Gastrocnemius medialis (tissue), 4 donors: ENCODE measurements at regions not wholly inside any gene's neighbourhood (a gene's known extent, or its start where the extent isn't known, plus 50 kb on each side); places are given as distances from the start of the nearest gene placed in this dataset.
A peak's percentile ranks its signal among the peaks of the same experiment; 100 is the strongest.

Experiments used
- ATAC-seq, 2 donors: fragments of 150-250 bp; one replicate each; pipeline ENCODE4 v1.9.1; 2016
- DNase-seq, 2 donors: peaks; one replicate each; pipeline ENCODE4 v3.0.0-alpha.2; 2019
- H3K27ac ChIP-seq, 4 donors: fragments of 200-600 bp; sonication (generic); 1 replicate in 1 of 4; 2 replicates in 3 of 4; pipeline ENCODE4 v1.5.1; 2016 to 2018; ENCODE audit warnings: mild to moderate bottlenecking in 2 of 4, moderate library complexity in 1 of 4
- H3K27me3 ChIP-seq, 3 donors: fragments of 200-600 bp; sonication (generic) in 2 of 3; 1 replicate in 1 of 3; 2 replicates in 2 of 3; pipeline versions ENCODE4 v1.5.1 to v1.6.0; 2016 to 2019; ENCODE audit warnings: mild to moderate bottlenecking in 1 of 3, moderate library complexity in 1 of 3
- H3K36me3 ChIP-seq, 2 donors: fragments of 200-600 bp; sonication (generic) in 1 of 2; one replicate each; pipeline ENCODE4 v1.5.1; 2017 to 2018
- H3K4me1 ChIP-seq, 2 donors: fragments of 200-600 bp; sonication (generic) in 1 of 2; one replicate each; pipeline ENCODE4 v1.5.1; 2016 to 2017; ENCODE audit warnings: mild to moderate bottlenecking in 2 of 2
- H3K4me3 ChIP-seq, 4 donors: fragments of 200-600 bp; sonication (generic) in 3 of 4; 1 replicate in 1 of 4; 2 replicates in 3 of 4; pipeline ENCODE4 v1.5.1; 2016 to 2019; ENCODE audit warnings: mild to moderate bottlenecking in 2 of 4
- H3K9me3 ChIP-seq, 3 donors: fragments of 200-600 bp; sonication (generic) in 2 of 3; 1 replicate in 1 of 3; 2 replicates in 2 of 3; pipeline ENCODE4 v1.5.1; 2016 to 2019
- CTCF ChIP-seq, 5 experiments: fragments of 450-650 bp in 3 of 5; fragments of 200-600 bp in 2 of 5; sonication (generic) in 2 of 5; IDR thresholded peaks in 4 of 5; conservative IDR thresholded peaks in 1 of 5; 1 replicate in 4 of 5; 2 replicates in 1 of 5; pipeline ENCODE4 v1.5.1; 2016 to 2019; ENCODE audit warnings: antibody characterized with exemption in 5 of 5, mild to moderate bottlenecking in 3 of 5, moderate library complexity in 3 of 5
- POLR2A ChIP-seq, 2 donors: fragments of 450-650 bp; IDR thresholded peaks; one replicate each; pipeline ENCODE4 v1.6.1; 2017; ENCODE audit warnings: antibody characterized with exemption in 2 of 2, mild to moderate bottlenecking in 2 of 2, moderate library complexity in 2 of 2
- in situ Hi-C, 4 donors: fragments of 200-750 bp; cut with MboI; loops; one replicate each; pipeline versions ENCODE4 v1.15.0 to v1.8.0; 2017; ENCODE audit warnings: low sequenced_read_pairs in 4 of 4
- intact Hi-C: fragments of 100-400 bp; cut with DNase I; formaldehyde crosslinking; loops from one replicate; pipeline ENCODE4 v1.15.1; 2023; ENCODE audit warnings: low total_unique reads

- in situ Hi-C loops: no loop called here
- DNase-seq (no peak), ATAC-seq (no peak)
- intact Hi-C loops: no loop called here
- Histone ChIP-seq H3K4me1 (no peaks in the 10 kb centered on the region), H3K27ac (no peak overlapping the region), H3K27me3 (no peaks in the 10 kb centered on the region), H3K9me3 (no peaks in the 10 kb centered on the region), H3K4me3 (no peak overlapping the region), H3K36me3 (no peaks in the 10 kb centered on the region)
- TF ChIP-seq CTCF (IDR thresholded peaks at IDR 0.05 in 4 of 5, conservative IDR thresholded peaks at IDR 0.05 in 1 of 5) (no peak), POLR2A (IDR thresholded peaks at IDR 0.05) (no peak)
Observed at GRCh38 chr1:170388489-170388888, 143.5 kb upstream of the GORAB start.

GRCh38 chr1:170395149-170395548 lies 136.8 kb upstream of the GORAB start:
- H3K27me3 ChIP-seq: no peaks in the 10 kb centered on the region
- no peaks in the 10 kb centered on the region for H3K4me1 ChIP-seq
- H3K36me3 ChIP-seq: no peaks in the 10 kb centered on the region
- no peaks in the 10 kb centered on the region for H3K9me3 ChIP-seq
- no peak overlapping the region for H3K4me3 ChIP-seq
- no peak overlapping the region for H3K27ac ChIP-seq
- in situ Hi-C loops (no loop called here), intact Hi-C loops (no loop called here)
- no peak for ATAC-seq
- TF ChIP-seq CTCF (IDR thresholded peaks at IDR 0.05 in 4 of 5, conservative IDR thresholded peaks at IDR 0.05 in 1 of 5): no peak
- TF ChIP-seq POLR2A (IDR thresholded peaks at IDR 0.05): no peak
- no peak for DNase-seq

GRCh38 chr1:170397061-170397460 lies 134.9 kb upstream of the GORAB start:
- Histone ChIP-seq H3K27me3 (no peaks in the 10 kb centered on the region), H3K27ac (no peak overlapping the region), H3K36me3 (no peaks in the 10 kb centered on the region), H3K4me3 (no peak overlapping the region), H3K9me3 (no peaks in the 10 kb centered on the region), H3K4me1 (no peaks in the 10 kb centered on the region)
- TF ChIP-seq POLR2A (IDR thresholded peaks at IDR 0.05) (no peak), CTCF (IDR thresholded peaks at IDR 0.05 in 4 of 5, conservative IDR thresholded peaks at IDR 0.05 in 1 of 5) (no peak)
- in situ Hi-C loops (no loop called here), intact Hi-C loops (no loop called here)
- no peak for DNase-seq
- ATAC-seq: peak in 1 of 2 donors; percentile 33

GRCh38 chr1:170402476-170403311 lies 129.3 kb upstream of the GORAB start:
- in situ Hi-C loops (no loop called here), intact Hi-C loops (no loop called here)
- ATAC-seq: peak in 1 of 2 donors; percentile 33
- no peak overlapping the region for H3K4me3 ChIP-seq
- no peaks in the 10 kb centered on the region for H3K4me1 ChIP-seq
- H3K36me3 ChIP-seq: no peaks in the 10 kb centered on the region
- peak overlapping the region; percentile 1 to 11 (median 6) for H3K27ac ChIP-seq
- no peaks in the 10 kb centered on the region for H3K9me3 ChIP-seq
- peak in 1 of 2 donors; percentile 19 for DNase-seq
- TF ChIP-seq CTCF (IDR thresholded peaks at IDR 0.05 in 4 of 5, conservative IDR thresholded peaks at IDR 0.05 in 1 of 5): no peak
- H3K27me3 ChIP-seq: no peaks in the 10 kb centered on the region
